ENCODE measurements at regions not wholly inside any gene's neighbourhood (a gene's known extent, or its start where the extent isn't known, plus 50 kb on each side); places are given as distances from the start of the nearest gene placed in this dataset.

GRCh38 chr18:14922965-14923565 is 175.1 kb downstream of the ANKRD30B start:
- 38 to 100% (median 67%) methylated on average over 1 to 3 of the region's 4 CpGs; no CpG with 5 or more reads in 5 of the 10 experiments for WGBS, 10 experiments
- Histone ChIP-seq H3K4me3 (no peak overlapping the region), H3K27ac (no peak overlapping the region), H3K4me1 (replicated peaks in 1 of 2) (no peaks in the 10 kb centered on the region)
- ATAC-seq (replicated peaks in 6 of 8) = no peak
- in situ Hi-C loops (cut with MboI; ENCODE audit: low pct_unique_long_range_greater_than_20kb in 2 of 9, low sequenced_read_pairs in 9 of 9, unreplicated experiment in 9 of 9) = no loop called here

- 10 to 82% (median 65%) methylated on average over 1 to 3 of the region's 4 CpGs; no CpG with 5 or more reads in 5 of the 10 experiments for WGBS, 10 experiments
- in situ Hi-C loops (cut with MboI; ENCODE audit: low pct_unique_long_range_greater_than_20kb in 2 of 9, low sequenced_read_pairs in 9 of 9, unreplicated experiment in 9 of 9) = no loop called here
- ATAC-seq (replicated peaks in 6 of 8) = no peak
- no peak overlapping the region for H3K4me3 ChIP-seq
- H3K4me1 ChIP-seq (replicated peaks in 1 of 2) = no peaks in the 10 kb centered on the region
- no peak overlapping the region for H3K27ac ChIP-seq
Measured at GRCh38 chr18:14924226-14924625, 176.3 kb downstream of the ANKRD30B start.

GRCh38 chr18:14925281-14925709 is 177.3 kb downstream of the ANKRD30B start:
- 0 to 100% (median 62%) methylated on average over 1 to 3 of the region's 3 CpGs; no CpG with 5 or more reads in 6 of the 10 experiments for WGBS, 10 experiments
- Histone ChIP-seq H3K27ac (no peak overlapping the region), H3K4me1 (replicated peaks in 1 of 2) (no peaks in the 10 kb centered on the region), H3K4me3 (no peak overlapping the region)
- in situ Hi-C loops (cut with MboI; ENCODE audit: low pct_unique_long_range_greater_than_20kb in 2 of 9, low sequenced_read_pairs in 9 of 9, unreplicated experiment in 9 of 9) = no loop called here
- ATAC-seq (replicated peaks in 6 of 8) = peak in 2 of 8 experiments; percentile 64 to 87

GRCh38 chr18:14927701-14928100 is 179.7 kb downstream of the ANKRD30B start:
- no peak overlapping the region for H3K4me3 ChIP-seq
- 0 to 80% (median 23%) methylated on average over 1 to 3 of the region's 3 CpGs; no CpG with 5 or more reads in 2 of the 10 experiments for WGBS, 10 experiments
- peaks cover 0 to 2% of the 10 kb centered on the region in 2 donors for H3K4me1 ChIP-seq (replicated peaks in 1 of 2)
- in situ Hi-C loops (cut with MboI; ENCODE audit: low pct_unique_long_range_greater_than_20kb in 2 of 9, low sequenced_read_pairs in 9 of 9, unreplicated experiment in 9 of 9) = no loop called here
- no peak for ATAC-seq (replicated peaks in 6 of 8)
- no peak overlapping the region for H3K27ac ChIP-seq

- 67 to 84% (median 80%) methylated on average over 2 to 6 of the region's 6 CpGs; no CpG with 5 or more reads in 5 of the 10 experiments for WGBS, 10 experiments
- in situ Hi-C loops (cut with MboI; ENCODE audit: low pct_unique_long_range_greater_than_20kb in 2 of 9, low sequenced_read_pairs in 9 of 9, unreplicated experiment in 9 of 9) = no loop called here
- ATAC-seq (replicated peaks in 6 of 8) = no peak
Measured at GRCh38 chr18:14928396-14928795, 180.4 kb downstream of the ANKRD30B start.

GRCh38 chr18:14930076-14930475 is 182.1 kb downstream of the ANKRD30B start:
- WGBS, 10 experiments = 40 to 84% (median 60%) methylated on average over 1 to 3 of the region's 3 CpGs; no CpG with 5 or more reads in 7 of the 10 experiments
- no peak for ATAC-seq (replicated peaks in 6 of 8)
- in situ Hi-C loops (cut with MboI; ENCODE audit: low pct_unique_long_range_greater_than_20kb in 2 of 9, low sequenced_read_pairs in 9 of 9, unreplicated experiment in 9 of 9) = no loop called here
- no peak overlapping the region for H3K4me3 ChIP-seq
- H3K4me1 ChIP-seq (replicated peaks in 1 of 2) = peaks cover 0 to 26% of the 10 kb centered on the region in 2 donors
- H3K27ac ChIP-seq = no peak overlapping the region

More at GRCh38 chr18:14928396-14928795, 180.4 kb downstream of the ANKRD30B start:
- Histone ChIP-seq H3K4me3 (no peak overlapping the region), H3K4me1 (replicated peaks in 1 of 2) (peaks cover 0 to 9% of the 10 kb centered on the region in 2 donors), H3K27ac (no peak overlapping the region)

GRCh38 chr18:14930576-14930975 is 182.6 kb downstream of the ANKRD30B start:
- no peak overlapping the region for H3K4me3 ChIP-seq
- WGBS, 10 experiments = 83% methylated on average over 1 of the region's 2 CpGs; no CpG with 5 or more reads in 9 of the 10 experiments
- in situ Hi-C loops (cut with MboI; ENCODE audit: low pct_unique_long_range_greater_than_20kb in 2 of 9, low sequenced_read_pairs in 9 of 9, unreplicated experiment in 9 of 9) = no loop called here
- H3K27ac ChIP-seq = no peak overlapping the region
- ATAC-seq (replicated peaks in 6 of 8) = no peak
- peaks cover 0 to 31% of the 10 kb centered on the region in 2 donors for H3K4me1 ChIP-seq (replicated peaks in 1 of 2)

- H3K4me1 ChIP-seq (replicated peaks in 1 of 2) = peaks cover 0 to 51% of the 10 kb centered on the region in 2 donors
- ATAC-seq (replicated peaks in 6 of 8) = peak in 4 of 8 experiments; percentile 25 to 80 (median 56)
- no peak overlapping the region for H3K27ac ChIP-seq
- no peak overlapping the region for H3K4me3 ChIP-seq
- in situ Hi-C loops (cut with MboI; ENCODE audit: low pct_unique_long_range_greater_than_20kb in 2 of 9, low sequenced_read_pairs in 9 of 9, unreplicated experiment in 9 of 9) = no loop called here
- WGBS, 10 experiments = 19 to 90% (median 65%) methylated on average over 2 to 6 of the region's 12 CpGs; no CpG with 5 or more reads in 2 of the 10 experiments
Measured at GRCh38 chr18:14933049-14933851, 185.3 kb downstream of the ANKRD30B start.

GRCh38 chr18:14933964-14934363 is 186.0 kb downstream of the ANKRD30B start:
- peak in 4 of 8 experiments; percentile 36 to 76 (median 50) for ATAC-seq (replicated peaks in 6 of 8)
- in situ Hi-C loops (cut with MboI; ENCODE audit: low pct_unique_long_range_greater_than_20kb in 2 of 9, low sequenced_read_pairs in 9 of 9, unreplicated experiment in 9 of 9) = no loop called here
- 61 to 79% (median 72%) methylated on average over 4 to 7 of the region's 10 CpGs; no CpG with 5 or more reads in 7 of the 10 experiments for WGBS, 10 experiments
- H3K27ac ChIP-seq = no peak overlapping the region
- no peak overlapping the region for H3K4me3 ChIP-seq
- peaks cover 6 to 56% of the 10 kb centered on the region in 2 donors for H3K4me1 ChIP-seq (replicated peaks in 1 of 2)

- WGBS, 10 experiments = 0 to 100% (median 30%) methylated on average over 1 to 2 of the region's 3 CpGs; no CpG with 5 or more reads in 4 of the 10 experiments
- no peak overlapping the region for H3K27ac ChIP-seq
- in situ Hi-C loops (cut with MboI; ENCODE audit: low pct_unique_long_range_greater_than_20kb in 2 of 9, low sequenced_read_pairs in 9 of 9, unreplicated experiment in 9 of 9) = no loop called here
- ATAC-seq (replicated peaks in 6 of 8) = peak in 1 of 8 experiments; percentile 11
- H3K4me3 ChIP-seq = no peak overlapping the region
- peaks cover 9 to 67% of the 10 kb centered on the region in 2 donors for H3K4me1 ChIP-seq (replicated peaks in 1 of 2)
Measured at GRCh38 chr18:14935210-14935609, 187.2 kb downstream of the ANKRD30B start.

- WGBS, 10 experiments = 20 to 100% (median 56%) methylated on average over 1 to 3 of the region's 4 CpGs; no CpG with 5 or more reads in 4 of the 10 experiments
Measured at GRCh38 chr18:14936313-14936712, 188.3 kb downstream of the ANKRD30B start.

GRCh38 chr18:14937271-14937670 is 189.3 kb downstream of the ANKRD30B start:
- H3K4me3 ChIP-seq = no peak overlapping the region
- H3K4me1 ChIP-seq (replicated peaks in 1 of 2) = peaks cover 9 to 77% of the 10 kb centered on the region in 2 donors
- in situ Hi-C loops (cut with MboI; ENCODE audit: low pct_unique_long_range_greater_than_20kb in 2 of 9, low sequenced_read_pairs in 9 of 9, unreplicated experiment in 9 of 9) = no loop called here
- H3K27ac ChIP-seq = no peak overlapping the region
- peak in 4 of 8 experiments; percentile 27 to 44 (median 39) for ATAC-seq (replicated peaks in 6 of 8)
- 40 to 87% (median 75%) methylated on average over 1 to 3 of the region's 9 CpGs; no CpG with 5 or more reads in 4 of the 10 experiments for WGBS, 10 experiments

More at GRCh38 chr18:14936313-14936712, 188.3 kb downstream of the ANKRD30B start:
- in situ Hi-C loops (cut with MboI; ENCODE audit: low pct_unique_long_range_greater_than_20kb in 2 of 9, low sequenced_read_pairs in 9 of 9, unreplicated experiment in 9 of 9) = no loop called here
- no peak for ATAC-seq (replicated peaks in 6 of 8)
- Histone ChIP-seq H3K4me3 (no peak overlapping the region), H3K4me1 (replicated peaks in 1 of 2) (peaks cover 9 to 75% of the 10 kb centered on the region in 2 donors), H3K27ac (no peak overlapping the region)

- Histone ChIP-seq H3K4me3 (no peak overlapping the region), H3K27ac (no peak overlapping the region), H3K4me1 (replicated peaks in 1 of 2) (peaks cover 9 to 60% of the 10 kb centered on the region in 2 donors)
- no peak for ATAC-seq (replicated peaks in 6 of 8)
- in situ Hi-C loops (cut with MboI; ENCODE audit: low pct_unique_long_range_greater_than_20kb in 2 of 9, low sequenced_read_pairs in 9 of 9, unreplicated experiment in 9 of 9) = no loop called here
Measured at GRCh38 chr18:14939141-14939540, 191.2 kb downstream of the ANKRD30B start.
